HuH-7 (cell line): ENCODE measurements at regions not wholly inside any gene's neighbourhood (a gene's known extent, or its start where the extent isn't known, plus 50 kb on each side); places are given as distances from the start of the nearest gene placed in this dataset.
A peak's percentile ranks its signal among the peaks of the same experiment; 100 is the strongest.

Experiments used
- DNase-seq: peaks from one replicate; pipeline ENCODE4 v3.0.0; 2011; ENCODE audit warnings: low spot score

DNA sequence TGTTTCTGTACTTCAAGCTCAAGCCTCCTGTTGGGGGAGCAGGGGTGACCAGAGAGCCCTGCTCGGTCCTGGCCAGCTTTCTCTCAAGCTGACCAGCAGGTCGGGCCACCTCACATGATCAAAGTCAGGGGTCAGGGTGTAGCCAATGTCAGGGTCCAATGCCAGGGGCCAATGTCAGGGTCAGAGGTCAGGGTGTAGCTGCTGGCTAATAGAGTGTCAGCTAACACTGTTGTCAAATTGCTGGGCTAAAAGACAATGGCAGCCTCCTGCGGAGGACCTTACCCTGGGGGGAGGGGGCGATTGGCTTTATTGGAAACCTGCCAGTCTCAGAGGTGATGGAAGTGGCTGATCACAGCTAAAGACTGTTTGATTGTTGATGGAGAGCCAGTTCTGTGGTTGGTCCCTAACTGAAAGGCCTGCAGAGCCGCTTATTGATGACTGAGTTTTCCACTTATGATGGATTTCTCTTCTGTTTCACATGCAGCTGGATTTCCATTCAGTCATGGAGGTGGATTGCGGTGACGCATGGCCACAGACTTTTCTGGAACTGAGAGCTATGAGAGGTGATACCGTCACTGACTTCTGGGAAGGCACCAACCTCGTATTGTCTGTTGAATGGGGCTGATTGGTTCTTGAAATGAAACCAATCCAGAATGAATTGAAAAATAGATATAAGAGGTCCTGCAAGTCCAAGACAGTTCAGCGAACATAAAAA is 97.4 kb upstream of the ZFHX3 start:
- DNase-seq: no peak

DNA sequence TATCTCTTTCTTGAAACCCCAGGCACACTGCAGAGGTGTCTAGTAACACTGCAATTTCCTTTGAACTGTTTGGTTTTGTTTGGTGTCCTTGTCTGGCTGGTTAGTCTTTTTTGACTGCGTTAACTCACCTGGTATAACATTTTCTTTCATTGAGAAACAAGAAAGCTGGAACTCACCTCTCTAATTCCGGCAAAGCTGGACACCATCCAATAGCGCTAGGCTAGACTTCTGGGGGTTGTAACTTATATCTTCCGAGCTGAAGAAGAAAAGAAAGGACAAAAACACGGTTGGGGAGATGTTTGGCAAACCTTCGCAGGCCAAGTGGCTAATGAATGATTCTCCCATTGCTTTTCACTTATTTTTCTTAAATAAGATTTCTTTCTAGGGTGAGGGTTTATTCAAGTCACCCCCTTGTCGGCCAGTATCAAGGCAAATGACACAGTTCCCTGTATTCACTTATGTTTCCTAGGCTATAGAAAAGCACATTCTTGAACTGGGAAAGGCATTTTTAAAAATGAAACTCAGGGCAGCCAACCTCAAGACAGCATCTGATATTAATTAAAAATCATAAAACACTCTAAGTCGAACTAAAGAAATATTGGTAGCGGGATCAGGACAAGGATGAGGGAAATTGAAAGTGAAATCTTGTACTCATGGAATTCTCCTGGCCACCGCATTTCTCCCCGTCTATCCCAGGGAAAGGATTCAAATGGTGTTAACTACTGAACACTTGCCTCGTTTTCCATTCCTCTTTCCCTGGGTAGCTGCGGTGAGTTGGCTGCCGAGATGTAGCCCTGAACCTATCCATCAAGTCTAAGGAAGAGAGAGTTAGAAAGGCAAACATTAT is 95.9 kb upstream of the ZFHX3 start:
- no peak for DNase-seq

DNA sequence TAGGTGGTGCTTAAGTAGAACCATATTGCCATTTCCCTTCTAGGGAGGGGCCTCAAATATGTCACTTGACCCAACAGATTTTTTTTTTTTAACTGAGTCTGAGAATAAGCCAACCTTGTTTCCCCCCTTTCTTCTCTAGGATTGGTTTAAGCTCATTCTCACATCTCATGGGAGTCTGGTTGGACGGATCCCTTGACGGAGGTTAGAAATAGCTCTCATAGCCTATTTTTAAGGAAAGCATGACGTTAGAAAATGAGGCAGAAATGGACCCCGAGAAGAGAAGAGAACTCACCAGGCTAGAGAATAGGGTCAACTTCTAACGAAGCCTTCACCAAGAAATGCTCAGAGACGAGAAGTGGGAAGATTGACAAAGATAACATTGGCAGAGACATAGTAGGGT is 95.1 kb upstream of the ZFHX3 start:
- no peak for DNase-seq

- no peak for DNase-seq
These were observed 94.3 kb upstream of the ZFHX3 start for GRCh38 chr16:73142053-73142854.

DNA sequence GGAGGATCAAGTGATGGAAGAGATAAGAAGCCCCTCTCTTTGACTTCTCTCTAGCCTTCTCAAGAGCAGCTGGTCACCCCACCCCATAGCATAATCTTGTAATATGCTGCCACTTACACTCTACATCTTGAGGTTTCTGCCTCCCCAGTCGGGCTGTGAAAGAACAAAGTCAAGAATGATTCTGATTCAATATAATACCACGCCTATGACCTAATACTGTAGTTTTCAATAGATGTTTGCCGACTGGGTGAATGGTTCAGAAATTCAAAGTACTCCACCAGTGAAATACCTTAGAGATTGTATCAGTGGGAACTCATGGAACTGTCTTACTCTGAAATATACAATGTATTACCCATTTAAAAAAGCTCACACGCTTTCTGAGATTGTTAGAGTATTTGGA is 93.0 kb upstream of the ZFHX3 start:
- DNase-seq: no peak

GRCh38 chr16:73131156-73131862 is 83.4 kb upstream of the ZFHX3 start:
- DNase-seq: no peak

- no peak for DNase-seq
These were observed 81.5 kb upstream of the ZFHX3 start for GRCh38 chr16:73129455-73129854.

GRCh38 chr16:73126525-73126853 is 78.6 kb upstream of the ZFHX3 start:
- DNase-seq: peak; percentile 59

DNA sequence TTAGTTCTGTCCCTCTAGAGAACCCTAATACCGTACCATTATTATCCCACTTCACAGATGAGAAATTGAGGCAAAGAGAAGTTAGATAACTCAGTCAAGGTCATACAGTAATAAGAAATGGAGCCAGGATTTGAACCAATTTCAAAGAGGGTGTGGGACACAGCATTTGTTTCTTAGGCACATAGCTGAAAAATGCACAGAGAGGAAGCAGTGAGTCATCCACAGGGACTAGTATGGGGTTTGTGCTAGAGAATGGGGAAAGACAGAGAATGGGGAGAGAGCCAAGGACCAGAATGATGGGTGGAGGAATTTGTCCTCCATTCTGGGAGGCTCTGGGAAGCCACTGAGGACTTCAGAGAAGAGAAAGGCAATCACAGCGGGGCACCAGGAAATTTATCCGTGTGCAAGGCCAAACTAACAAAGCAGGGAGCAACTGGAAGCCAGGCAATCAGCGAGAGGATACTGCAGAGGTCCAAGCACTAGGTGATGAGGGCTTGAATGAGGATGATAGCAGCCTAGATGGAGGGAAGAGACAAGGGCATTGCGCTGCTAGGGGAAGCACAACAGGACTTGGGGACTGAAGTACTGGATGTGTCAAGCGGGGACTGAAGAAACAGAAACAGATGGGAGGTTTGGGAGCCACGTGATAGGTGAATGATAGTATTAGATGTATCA is 78.1 kb upstream of the ZFHX3 start:
- DNase-seq: no peak

DNA sequence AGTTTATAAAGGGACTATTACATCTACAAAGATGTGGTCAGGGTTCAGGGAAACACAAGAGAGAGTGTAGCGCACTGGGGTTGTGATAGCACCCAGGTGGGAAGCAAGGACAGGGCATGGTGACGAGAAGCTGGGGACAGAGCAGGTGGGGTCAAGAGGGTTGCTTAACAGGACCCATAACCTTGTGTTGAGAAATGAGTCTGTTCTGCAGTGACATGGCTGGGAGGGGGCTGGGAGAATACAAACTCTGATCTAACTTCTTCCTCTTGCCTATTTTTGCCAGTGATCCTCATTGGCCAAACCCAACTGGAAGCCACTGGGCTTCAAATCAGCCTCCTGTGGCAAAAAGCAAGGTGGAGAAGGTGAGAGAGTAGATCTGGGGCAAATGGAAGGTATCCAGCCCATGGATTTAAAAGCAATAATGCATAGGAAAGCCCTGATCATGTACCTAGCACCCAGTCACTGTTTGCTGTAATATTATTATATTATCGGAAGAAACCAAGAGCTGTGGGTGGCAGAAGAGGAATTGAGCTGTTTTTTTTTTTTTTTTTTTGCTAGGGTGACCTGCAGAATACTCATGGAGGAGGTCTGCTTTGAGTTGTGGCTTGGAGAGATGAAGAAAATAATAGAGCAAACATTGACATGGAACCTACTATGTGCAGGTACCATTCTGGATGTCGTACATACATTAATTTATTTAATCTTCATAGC is 76.9 kb upstream of the ZFHX3 start:
- DNase-seq: no peak

DNA sequence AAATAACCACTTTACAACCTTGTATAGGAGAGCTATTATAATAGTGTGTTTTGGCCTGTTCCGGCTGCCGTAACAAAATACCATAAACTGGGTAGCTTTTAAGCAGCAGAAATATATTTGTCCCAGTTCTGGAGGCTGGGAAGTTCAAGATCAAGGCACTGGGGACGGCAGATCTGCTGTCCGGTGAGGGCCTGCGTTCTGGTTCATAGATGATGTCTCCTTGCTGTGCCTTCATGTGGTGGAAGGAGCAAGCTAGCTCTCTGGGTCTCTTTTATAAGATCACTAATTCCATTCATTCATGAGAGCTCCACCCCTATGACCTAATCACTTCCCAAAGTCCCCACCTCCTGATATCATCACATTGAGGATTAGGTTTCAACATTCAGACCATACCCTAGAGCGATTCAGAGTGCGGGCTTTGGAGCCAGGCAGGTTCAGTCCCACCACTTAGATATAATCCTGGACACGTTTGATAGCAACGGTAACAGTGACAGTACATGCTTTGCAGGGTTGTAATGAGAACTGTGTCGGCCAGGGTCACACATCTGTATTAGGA is 76.2 kb upstream of the ZFHX3 start:
- no peak for DNase-seq

GRCh38 chr16:73122604-73123391 is 74.9 kb upstream of the ZFHX3 start:
- DNase-seq: no peak

DNA sequence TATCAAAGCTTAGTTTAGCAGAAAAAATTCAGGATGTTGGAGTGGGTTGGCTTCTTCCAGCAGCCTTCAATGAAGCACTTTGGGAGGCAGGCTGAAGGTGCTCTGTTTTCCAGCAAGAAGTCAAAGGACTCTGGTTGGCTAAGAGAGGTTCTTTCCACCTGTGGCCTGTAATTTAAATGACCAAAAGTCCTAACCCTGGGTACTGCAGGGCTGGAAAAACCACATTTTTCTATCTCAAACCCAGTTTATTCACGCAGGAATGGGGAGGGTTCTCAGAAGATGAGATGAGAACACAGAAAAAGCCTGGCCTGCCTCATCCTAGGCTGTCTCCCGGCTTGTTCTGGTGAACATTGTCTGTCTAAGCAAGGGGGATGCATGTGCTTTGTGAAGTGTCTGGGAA is 68.6 kb upstream of the ZFHX3 start:
- DNase-seq: no peak

DNA sequence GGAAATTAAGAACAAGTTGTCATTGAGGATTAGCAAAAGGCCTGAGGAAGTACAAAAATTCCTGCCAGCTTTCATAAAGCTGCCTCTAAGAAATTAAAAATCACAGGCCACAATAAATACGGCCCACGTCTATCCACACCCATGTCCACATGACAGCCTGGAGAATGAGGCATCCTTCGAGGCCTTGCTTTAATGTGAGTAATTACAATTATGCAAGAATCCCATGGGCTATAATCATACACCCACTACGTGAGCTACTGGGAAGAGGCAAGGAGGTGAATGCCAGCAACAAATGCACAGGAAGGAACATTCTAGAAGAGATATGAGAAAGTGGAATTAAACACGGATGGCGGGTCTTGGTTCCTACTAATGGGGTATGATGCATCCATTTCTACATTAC is 65.4 kb upstream of the ZFHX3 start:
- DNase-seq: no peak

GRCh38 chr16:73108195-73108963 is 60.5 kb upstream of the ZFHX3 start:
- no peak for DNase-seq

GRCh38 chr16:73107371-73107770 is 59.4 kb upstream of the ZFHX3 start:
- DNase-seq: no peak

- no peak for DNase-seq
These were observed 58.6 kb upstream of the ZFHX3 start for GRCh38 chr16:73106329-73107034.

GRCh38 chr16:73101568-73101967 is 53.6 kb upstream of the ZFHX3 start:
- DNase-seq: no peak
